ENCODE measurements at regions not wholly inside any gene's neighbourhood (a gene's known extent, or its start where the extent isn't known, plus 50 kb on each side); places are given as distances from the start of the nearest gene placed in this dataset.

GRCh38 chr2:150182566-150183235, 304.8 kb downstream of the RND3 start:
- TF ChIP-seq POLR2A (IDR thresholded peaks at IDR 0.05) (no peak), CTCF (IDR thresholded peaks at IDR 0.05) (no peak)
- no peak for ATAC-seq
- no peaks in the 10 kb centered on the region for H3K36me3 ChIP-seq
- no peaks in the 10 kb centered on the region for H3K9me3 ChIP-seq
- no peaks in the 10 kb centered on the region for H3K4me1 ChIP-seq
- WGBS, 4 donors, result 53 to 57% (median 56%) methylated on average over 5 of the region's 5 CpGs
- H3K27me3 ChIP-seq, result no peaks in the 10 kb centered on the region
- intact Hi-C loops (cut with DNase I), result no loop called here
- H3K27ac ChIP-seq, result no peak overlapping the region
- no peak for DNase-seq
- no peak overlapping the region for H3K4me3 ChIP-seq

GRCh38 chr2:150178591-150178990, 308.9 kb downstream of the RND3 start:
- TF ChIP-seq POLR2A (IDR thresholded peaks at IDR 0.05) (no peak), CTCF (IDR thresholded peaks at IDR 0.05) (no peak)
- intact Hi-C loops (cut with DNase I), result no loop called here
- no peak overlapping the region for H3K27ac ChIP-seq
- DNase-seq (no peak), ATAC-seq (no peak)
- no peak overlapping the region for H3K4me3 ChIP-seq
- H3K9me3 ChIP-seq, result no peaks in the 10 kb centered on the region
- no peaks in the 10 kb centered on the region for H3K36me3 ChIP-seq
- H3K4me1 ChIP-seq, result no peaks in the 10 kb centered on the region
- H3K27me3 ChIP-seq, result no peaks in the 10 kb centered on the region

GRCh38 chr2:150174971-150175421, 312.5 kb downstream of the RND3 start:
- intact Hi-C loops (cut with DNase I), result no loop called here
- DNase-seq, result no peak
- no peaks in the 10 kb centered on the region for H3K27me3 ChIP-seq
- no peaks in the 10 kb centered on the region for H3K4me1 ChIP-seq
- no peaks in the 10 kb centered on the region for H3K9me3 ChIP-seq
- no peaks in the 10 kb centered on the region for H3K36me3 ChIP-seq
- WGBS, 4 donors, result 88 to 100% (median 94%) methylated on average over 1 of the region's 1 CpG
- H3K4me3 ChIP-seq, result no peak overlapping the region
- TF ChIP-seq POLR2A (IDR thresholded peaks at IDR 0.05), result no peak
- no peak for TF ChIP-seq CTCF (IDR thresholded peaks at IDR 0.05)
- H3K27ac ChIP-seq, result no peak overlapping the region
- no peak for ATAC-seq

GRCh38 chr2:150174056-150174805, 313.2 kb downstream of the RND3 start:
- Histone ChIP-seq H3K27me3 (no peaks in the 10 kb centered on the region), H3K9me3 (no peaks in the 10 kb centered on the region), H3K4me3 (no peak overlapping the region), H3K4me1 (peaks cover 0 to 5% (median 0%) of the 10 kb centered on the region in 12 donors), H3K27ac (no peak overlapping the region), H3K36me3 (no peaks in the 10 kb centered on the region)
- intact Hi-C loops (cut with DNase I), result no loop called here
- WGBS, 4 donors, result 73 to 84% (median 78%) methylated on average over 2 of the region's 2 CpGs
- TF ChIP-seq CTCF (IDR thresholded peaks at IDR 0.05), result no peak
- TF ChIP-seq POLR2A (IDR thresholded peaks at IDR 0.05), result no peak
- ATAC-seq (no peak), DNase-seq (no peak)
